ENCODE measurements at regions not wholly inside any gene's neighbourhood (a gene's known extent, or its start where the extent isn't known, plus 50 kb on each side); places are given as distances from the start of the nearest gene placed in this dataset.

- TF ChIP-seq, protein P1, sequence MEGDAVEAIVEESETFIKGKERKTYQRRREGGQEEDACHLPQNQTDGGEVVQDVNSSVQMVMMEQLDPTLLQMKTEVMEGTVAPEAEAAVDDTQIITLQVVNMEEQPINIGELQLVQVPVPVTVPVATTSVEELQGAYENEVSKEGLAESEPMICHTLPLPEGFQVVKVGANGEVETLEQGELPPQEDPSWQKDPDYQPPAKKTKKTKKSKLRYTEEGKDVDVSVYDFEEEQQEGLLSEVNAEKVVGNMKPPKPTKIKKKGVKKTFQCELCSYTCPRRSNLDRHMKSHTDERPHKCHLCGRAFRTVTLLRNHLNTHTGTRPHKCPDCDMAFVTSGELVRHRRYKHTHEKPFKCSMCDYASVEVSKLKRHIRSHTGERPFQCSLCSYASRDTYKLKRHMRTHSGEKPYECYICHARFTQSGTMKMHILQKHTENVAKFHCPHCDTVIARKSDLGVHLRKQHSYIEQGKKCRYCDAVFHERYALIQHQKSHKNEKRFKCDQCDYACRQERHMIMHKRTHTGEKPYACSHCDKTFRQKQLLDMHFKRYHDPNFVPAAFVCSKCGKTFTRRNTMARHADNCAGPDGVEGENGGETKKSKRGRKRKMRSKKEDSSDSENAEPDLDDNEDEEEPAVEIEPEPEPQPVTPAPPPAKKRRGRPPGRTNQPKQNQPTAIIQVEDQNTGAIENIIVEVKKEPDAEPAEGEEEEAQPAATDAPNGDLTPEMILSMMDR (IDR thresholded peaks at IDR 0.05; ENCODE audit: insufficient read depth, low read length, poor library complexity, severe bottlenecking) = no peak
- no peak for TF ChIP-seq EZH2phosphoT487 (conservative IDR thresholded peaks at IDR 0.05; ENCODE audit: low read length)
- H3K36me3 ChIP-seq (ENCODE audit: low read length) = no peaks in the 10 kb centered on the region
- no peak overlapping the region for H3K9ac ChIP-seq (ENCODE audit: low read length)
- no peak overlapping the region for H3K27ac ChIP-seq (ENCODE audit: low read depth, low read length)
- no peak overlapping the region for H2AFZ ChIP-seq (ENCODE audit: low read depth, low read length, severe bottlenecking)
- H3K4me3 ChIP-seq (ENCODE audit: insufficient read depth, low read length, poor library complexity, severe bottlenecking) = no peak overlapping the region
- no peaks in the 10 kb centered on the region for H4K20me1 ChIP-seq (ENCODE audit: low read depth, low read length)
- no peaks in the 10 kb centered on the region for H3F3A ChIP-seq (ENCODE audit: insufficient read depth)
- no peak overlapping the region for H3K4me2 ChIP-seq (ENCODE audit: low read depth, low read length, poor library complexity, severe bottlenecking)
- H3K79me2 ChIP-seq (ENCODE audit: insufficient read depth, low read length) = no peaks in the 10 kb centered on the region
- no peaks in the 10 kb centered on the region for H3K9me2 ChIP-seq (replicated peaks; ENCODE audit: insufficient read depth, low read length)
- H3K9me3 ChIP-seq (ENCODE audit: insufficient read depth, low read length) = no peaks in the 10 kb centered on the region
- no peaks in the 10 kb centered on the region for H3K27me3 ChIP-seq (ENCODE audit: low read length)
These were observed 535.3 kb upstream of the CYLC2 start for GRCh38 chr9:102459828-102460227.

DNA sequence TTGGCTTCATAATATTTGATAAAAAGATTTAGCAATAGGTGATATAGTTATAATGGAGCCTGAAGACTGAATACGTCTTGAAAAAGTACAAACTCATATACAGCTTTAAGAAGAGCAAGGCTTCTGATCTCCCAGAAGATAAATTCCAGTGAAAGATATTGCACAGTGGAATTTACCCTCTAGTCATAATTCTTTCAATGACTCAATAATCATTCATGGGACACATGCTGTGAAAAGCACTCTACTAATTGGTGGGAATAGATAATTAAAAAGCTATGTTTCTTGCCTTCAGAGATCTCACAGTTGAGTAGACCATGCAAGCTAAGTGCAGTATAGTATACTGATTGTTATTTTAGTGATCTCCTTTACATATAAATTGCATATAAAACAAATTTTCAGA is 538.6 kb upstream of the CYLC2 start:
- TF ChIP-seq EZH2phosphoT487 (conservative IDR thresholded peaks at IDR 0.05; ENCODE audit: low read length) = no peak
- TF ChIP-seq, protein P1 (IDR thresholded peaks at IDR 0.05; ENCODE audit: insufficient read depth, low read length, poor library complexity, severe bottlenecking) = no peak

DNA sequence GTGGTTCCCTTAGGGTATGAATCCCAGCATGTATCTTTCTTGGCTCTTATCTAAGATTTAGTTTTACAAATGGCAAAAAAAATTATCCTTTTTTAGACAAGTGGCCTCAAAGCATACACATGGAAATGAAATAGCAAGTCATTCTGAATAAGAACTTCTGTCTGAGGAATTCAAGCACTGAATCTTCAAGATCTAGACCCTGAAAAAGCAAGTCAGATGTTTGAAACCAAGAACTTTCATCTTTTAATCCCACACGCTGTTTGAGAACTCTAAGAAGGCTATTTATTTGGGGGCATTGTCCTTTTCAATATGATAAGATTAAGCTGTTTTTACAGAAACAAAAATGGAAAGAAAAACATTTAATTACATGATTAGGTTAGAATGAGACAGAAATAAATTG is 549.2 kb upstream of the CYLC2 start:
- no peak overlapping the region for H3K9ac ChIP-seq (ENCODE audit: low read length)

More for the DNA sequence above, 538.6 kb upstream of the CYLC2 start:
- Histone ChIP-seq H3K9ac (ENCODE audit: low read length) (no peak overlapping the region), H3K27ac (ENCODE audit: low read depth, low read length) (no peak overlapping the region), H3K9me2 (replicated peaks; ENCODE audit: insufficient read depth, low read length) (no peaks in the 10 kb centered on the region), H3F3A (ENCODE audit: insufficient read depth) (no peaks in the 10 kb centered on the region), H3K27me3 (ENCODE audit: low read length) (no peaks in the 10 kb centered on the region), H3K9me3 (ENCODE audit: insufficient read depth, low read length) (no peaks in the 10 kb centered on the region), H2AFZ (ENCODE audit: low read depth, low read length, severe bottlenecking) (no peak overlapping the region), H3K79me2 (ENCODE audit: insufficient read depth, low read length) (no peaks in the 10 kb centered on the region), H3K4me2 (ENCODE audit: low read depth, low read length, poor library complexity, severe bottlenecking) (no peak overlapping the region), H3K36me3 (ENCODE audit: low read length) (no peaks in the 10 kb centered on the region), H3K4me3 (ENCODE audit: insufficient read depth, low read length, poor library complexity, severe bottlenecking) (no peak overlapping the region), H4K20me1 (ENCODE audit: low read depth, low read length) (no peaks in the 10 kb centered on the region)

More for the DNA sequence above, 549.2 kb upstream of the CYLC2 start:
- TF ChIP-seq, protein P1 (IDR thresholded peaks at IDR 0.05; ENCODE audit: insufficient read depth, low read length, poor library complexity, severe bottlenecking) = no peak
- Histone ChIP-seq H2AFZ (ENCODE audit: low read depth, low read length, severe bottlenecking) (no peak overlapping the region), H3K27me3 (ENCODE audit: low read length) (no peaks in the 10 kb centered on the region), H3K27ac (ENCODE audit: low read depth, low read length) (no peak overlapping the region), H3K79me2 (ENCODE audit: insufficient read depth, low read length) (no peaks in the 10 kb centered on the region), H3K36me3 (ENCODE audit: low read length) (no peaks in the 10 kb centered on the region), H3K4me2 (ENCODE audit: low read depth, low read length, poor library complexity, severe bottlenecking) (no peak overlapping the region), H4K20me1 (ENCODE audit: low read depth, low read length) (no peaks in the 10 kb centered on the region), H3F3A (ENCODE audit: insufficient read depth) (no peaks in the 10 kb centered on the region), H3K9me3 (ENCODE audit: insufficient read depth, low read length) (no peaks in the 10 kb centered on the region), H3K9me2 (replicated peaks; ENCODE audit: insufficient read depth, low read length) (no peaks in the 10 kb centered on the region), H3K4me3 (ENCODE audit: insufficient read depth, low read length, poor library complexity, severe bottlenecking) (no peak overlapping the region)
